Testis (tissue), 2 donors: ENCODE measurements at regions not wholly inside any gene's neighbourhood (a gene's known extent, or its start where the extent isn't known, plus 50 kb on each side); places are given as distances from the start of the nearest gene placed in this dataset.

Experiments used
- POLR2A ChIP-seq: fragments of 450-650 bp; IDR thresholded peaks from one replicate; pipeline ENCODE4 v1.6.1; 2017; ENCODE audit warnings: antibody characterized with exemption, mild to moderate bottlenecking, moderate library complexity
- TF ChIP-seq, protein P1 (sequence below), 3 experiments: fragments of 450-650 bp in 2 of 3; fragments of 200-600 bp in 1 of 3; sonication (generic) in 1 of 3; IDR thresholded peaks; one replicate each; pipeline ENCODE4 v1.5.1; 2016 to 2019; ENCODE audit warnings: antibody characterized with exemption in 3 of 3, mild to moderate bottlenecking in 2 of 3, moderate library complexity in 1 of 3

DNA sequence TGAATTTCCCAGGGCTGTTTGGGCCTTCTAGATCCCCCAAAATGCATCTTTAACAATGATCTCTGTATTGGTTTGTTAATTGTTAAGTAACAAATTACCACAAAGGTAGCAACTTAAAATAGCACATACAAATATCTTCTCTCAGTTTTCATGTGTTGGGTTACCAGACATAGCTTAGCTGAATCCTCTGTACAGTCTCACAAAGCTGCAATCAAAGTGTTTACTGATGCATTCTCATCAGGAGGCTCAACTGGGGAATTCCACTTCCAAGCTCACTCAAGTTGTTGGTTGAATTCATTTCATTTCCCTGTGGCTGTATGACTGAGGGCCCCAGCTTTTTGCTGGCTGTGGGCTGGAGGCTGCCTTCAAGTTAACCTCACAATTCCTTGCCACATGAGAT is 297.6 kb downstream of the RPLP1 start:
- no peak for TF ChIP-seq POLR2A
- TF ChIP-seq, protein P1, sequence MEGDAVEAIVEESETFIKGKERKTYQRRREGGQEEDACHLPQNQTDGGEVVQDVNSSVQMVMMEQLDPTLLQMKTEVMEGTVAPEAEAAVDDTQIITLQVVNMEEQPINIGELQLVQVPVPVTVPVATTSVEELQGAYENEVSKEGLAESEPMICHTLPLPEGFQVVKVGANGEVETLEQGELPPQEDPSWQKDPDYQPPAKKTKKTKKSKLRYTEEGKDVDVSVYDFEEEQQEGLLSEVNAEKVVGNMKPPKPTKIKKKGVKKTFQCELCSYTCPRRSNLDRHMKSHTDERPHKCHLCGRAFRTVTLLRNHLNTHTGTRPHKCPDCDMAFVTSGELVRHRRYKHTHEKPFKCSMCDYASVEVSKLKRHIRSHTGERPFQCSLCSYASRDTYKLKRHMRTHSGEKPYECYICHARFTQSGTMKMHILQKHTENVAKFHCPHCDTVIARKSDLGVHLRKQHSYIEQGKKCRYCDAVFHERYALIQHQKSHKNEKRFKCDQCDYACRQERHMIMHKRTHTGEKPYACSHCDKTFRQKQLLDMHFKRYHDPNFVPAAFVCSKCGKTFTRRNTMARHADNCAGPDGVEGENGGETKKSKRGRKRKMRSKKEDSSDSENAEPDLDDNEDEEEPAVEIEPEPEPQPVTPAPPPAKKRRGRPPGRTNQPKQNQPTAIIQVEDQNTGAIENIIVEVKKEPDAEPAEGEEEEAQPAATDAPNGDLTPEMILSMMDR (IDR thresholded peaks at IDR 0.05), result no peak
